Natural killer cell (primary cell): ENCODE measurements at regions not wholly inside any gene's neighbourhood (a gene's known extent, or its start where the extent isn't known, plus 50 kb on each side); places are given as distances from the start of the nearest gene placed in this dataset.

Experiments used
- ATAC-seq, 3 donors: fragments of 150-1000 bp in 2 of 3; fragments of 200-7000 bp in 1 of 3; cut with Tn5 transposase; 1 replicate in 1 of 3; 2 replicates in 2 of 3; pipeline ENCODE4 v1.10.0; 2021; ENCODE audit warnings: mild to moderate bottlenecking in 2 of 3, moderate library complexity in 2 of 3
- DNase-seq, 2 donors: peaks; one replicate each; pipeline versions ENCODE4 v3.0.0 to v3.0.0-alpha.2; 2013 to 2021; ENCODE audit warnings: mixed read lengths in 1 of 2
- H3K27ac ChIP-seq: one replicate; pipeline ENCODE4 v1.5.1; 2013; ENCODE audit warnings: mild to moderate bottlenecking, low read length
- H3K27me3 ChIP-seq: one replicate; pipeline ENCODE4 v1.6.1; 2013; ENCODE audit warnings: low read length; ENCODE audit not compliant: control insufficient read depth, insufficient read depth
- H3K36me3 ChIP-seq: one replicate; pipeline ENCODE4 v1.6.1; 2013; ENCODE audit warnings: low read length; ENCODE audit not compliant: control insufficient read depth, insufficient read depth
- H3K4me1 ChIP-seq: one replicate; pipeline ENCODE4 v1.6.1; 2013; ENCODE audit warnings: low read length; ENCODE audit not compliant: control insufficient read depth, insufficient read depth
- H3K4me3 ChIP-seq: one replicate; pipeline ENCODE4 v1.5.1; 2013; ENCODE audit warnings: low read length
- H3K9me3 ChIP-seq: one replicate; pipeline ENCODE4 v1.6.1; 2013; ENCODE audit warnings: low read length; ENCODE audit not compliant: control insufficient read depth, insufficient read depth
- H3K27ac Mint-ChIP-seq, 2 donors: one replicate each; pipeline ENCODE4 v1.8.0; 2022; ENCODE audit warnings: mild to moderate bottlenecking in 2 of 2, mixed read lengths in 2 of 2, moderate library complexity in 1 of 2
- H3K27me3 Mint-ChIP-seq, 2 donors: one replicate each; pipeline ENCODE4 v1.8.0; 2022; ENCODE audit warnings: low read depth in 2 of 2, mixed read lengths in 2 of 2
- H3K36me3 Mint-ChIP-seq: one replicate; pipeline ENCODE4 v1.8.0; 2022; ENCODE audit warnings: mixed read lengths
- H3K4me1 Mint-ChIP-seq, 2 donors: one replicate each; pipeline ENCODE4 v1.8.0; 2022; ENCODE audit warnings: mixed read lengths in 2 of 2
- H3K4me3 Mint-ChIP-seq: one replicate; pipeline ENCODE4 v1.8.0; 2022; ENCODE audit warnings: mild to moderate bottlenecking, moderate library complexity, mixed read lengths
- H3K9me3 Mint-ChIP-seq, 2 donors: one replicate each; pipeline ENCODE4 v1.8.0; 2022; ENCODE audit warnings: mixed read lengths in 2 of 2
- WGBS: methylation state at CpG from one replicate; pipeline ENCODE4 v1.1.7; 2013; ENCODE audit warnings: missing lambda C conversion rate; ENCODE audit not compliant: insufficient coverage; 5-methylcytosine and 5-hydroxymethylcytosine counted together
- intact Hi-C: fragments of 100-400 bp; cut with micrococcal nuclease; formaldehyde crosslinking; loops from one replicate; pipeline ENCODE4 v1.14.2; 2022
- TF ChIP-seq, protein P1 (sequence below): fragments of 200-600 bp; IDR thresholded peaks from one replicate; pipeline ENCODE4 v1.8.0; 2022; ENCODE audit warnings: antibody characterized with exemption

DNA sequence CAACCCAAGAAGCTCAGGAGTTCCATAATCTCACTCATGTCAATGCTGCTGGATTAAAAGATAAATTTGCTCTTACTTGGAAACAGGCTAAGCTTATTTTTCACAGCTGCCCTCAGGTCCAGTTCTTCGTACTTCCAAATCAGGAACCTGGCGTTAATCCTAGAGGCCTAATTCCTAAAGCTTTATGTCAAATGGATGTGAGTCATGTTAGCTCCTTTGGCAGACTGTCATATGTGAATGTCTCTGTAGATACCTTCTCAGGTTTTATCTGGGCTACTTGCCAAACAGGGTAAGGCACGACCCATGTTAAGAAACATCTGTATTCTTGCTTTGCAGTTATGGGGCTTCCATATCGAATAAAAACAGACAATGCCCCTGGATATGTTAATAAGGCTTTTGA, 504.6 kb downstream of the ALG10 start:
- Histone ChIP-seq H3K4me3 (no peak overlapping the region), H3K4me1 (no peaks in the 10 kb centered on the region), H3K27ac (no peak overlapping the region), H3K27me3 (no peaks in the 10 kb centered on the region), H3K9me3 (peaks cover 17% of the 10 kb centered on the region), H3K36me3 (no peaks in the 10 kb centered on the region)
- peaks cover 22 to 39% of the 10 kb centered on the region in 2 donors for H3K9me3 Mint-ChIP-seq
- DNase-seq (no peak), ATAC-seq (no peak)
- intact Hi-C loops: no loop called here
- TF ChIP-seq, protein P1, sequence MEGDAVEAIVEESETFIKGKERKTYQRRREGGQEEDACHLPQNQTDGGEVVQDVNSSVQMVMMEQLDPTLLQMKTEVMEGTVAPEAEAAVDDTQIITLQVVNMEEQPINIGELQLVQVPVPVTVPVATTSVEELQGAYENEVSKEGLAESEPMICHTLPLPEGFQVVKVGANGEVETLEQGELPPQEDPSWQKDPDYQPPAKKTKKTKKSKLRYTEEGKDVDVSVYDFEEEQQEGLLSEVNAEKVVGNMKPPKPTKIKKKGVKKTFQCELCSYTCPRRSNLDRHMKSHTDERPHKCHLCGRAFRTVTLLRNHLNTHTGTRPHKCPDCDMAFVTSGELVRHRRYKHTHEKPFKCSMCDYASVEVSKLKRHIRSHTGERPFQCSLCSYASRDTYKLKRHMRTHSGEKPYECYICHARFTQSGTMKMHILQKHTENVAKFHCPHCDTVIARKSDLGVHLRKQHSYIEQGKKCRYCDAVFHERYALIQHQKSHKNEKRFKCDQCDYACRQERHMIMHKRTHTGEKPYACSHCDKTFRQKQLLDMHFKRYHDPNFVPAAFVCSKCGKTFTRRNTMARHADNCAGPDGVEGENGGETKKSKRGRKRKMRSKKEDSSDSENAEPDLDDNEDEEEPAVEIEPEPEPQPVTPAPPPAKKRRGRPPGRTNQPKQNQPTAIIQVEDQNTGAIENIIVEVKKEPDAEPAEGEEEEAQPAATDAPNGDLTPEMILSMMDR: no peak
- H3K4me3 Mint-ChIP-seq: no peak overlapping the region
- WGBS: 68% methylated on average over 4 of the region's 4 CpGs
- H3K27ac Mint-ChIP-seq: no peak overlapping the region
- no peaks in the 10 kb centered on the region for H3K27me3 Mint-ChIP-seq
- H3K36me3 Mint-ChIP-seq: peaks cover 23% of the 10 kb centered on the region
- H3K4me1 Mint-ChIP-seq: no peaks in the 10 kb centered on the region

DNA sequence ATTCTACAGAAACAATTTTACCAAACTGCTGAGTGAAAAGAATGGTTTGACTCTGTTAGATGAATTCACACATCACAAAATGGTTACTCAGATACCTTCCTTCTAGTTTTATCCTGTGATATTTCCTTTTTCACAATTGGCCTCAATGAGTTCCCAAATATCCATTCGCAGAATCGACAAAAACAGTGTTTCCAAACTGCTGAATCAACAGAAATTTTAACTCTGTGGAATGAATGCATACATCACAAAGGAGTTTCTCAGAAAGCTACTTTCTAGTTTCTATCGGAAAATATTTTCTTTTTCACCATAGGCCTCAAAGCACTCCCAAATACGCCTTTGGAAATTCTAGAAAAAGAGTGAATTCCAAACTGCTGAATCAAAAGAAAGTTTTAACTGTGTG, 525.0 kb downstream of the ALG10 start:
- H3K27me3 Mint-ChIP-seq: no peaks in the 10 kb centered on the region
- no peaks in the 10 kb centered on the region for H3K36me3 ChIP-seq
- DNase-seq: no peak
- no peaks in the 10 kb centered on the region for H3K9me3 ChIP-seq
- TF ChIP-seq, protein P1: no peak
- no peak overlapping the region for H3K4me3 ChIP-seq
- WGBS: 86% methylated on average over 4 of the region's 4 CpGs
- H3K36me3 Mint-ChIP-seq: peaks cover 38% of the 10 kb centered on the region
- no peaks in the 10 kb centered on the region for H3K27me3 ChIP-seq
- no peak overlapping the region for H3K27ac ChIP-seq
- ATAC-seq: no peak
- intact Hi-C loops: no loop called here
- H3K9me3 Mint-ChIP-seq: peaks cover 11 to 16% of the 10 kb centered on the region in 2 donors
- H3K4me3 Mint-ChIP-seq: no peak overlapping the region
- H3K4me1 ChIP-seq: no peaks in the 10 kb centered on the region
- H3K4me1 Mint-ChIP-seq: no peaks in the 10 kb centered on the region
- H3K27ac Mint-ChIP-seq: no peak overlapping the region

DNA sequence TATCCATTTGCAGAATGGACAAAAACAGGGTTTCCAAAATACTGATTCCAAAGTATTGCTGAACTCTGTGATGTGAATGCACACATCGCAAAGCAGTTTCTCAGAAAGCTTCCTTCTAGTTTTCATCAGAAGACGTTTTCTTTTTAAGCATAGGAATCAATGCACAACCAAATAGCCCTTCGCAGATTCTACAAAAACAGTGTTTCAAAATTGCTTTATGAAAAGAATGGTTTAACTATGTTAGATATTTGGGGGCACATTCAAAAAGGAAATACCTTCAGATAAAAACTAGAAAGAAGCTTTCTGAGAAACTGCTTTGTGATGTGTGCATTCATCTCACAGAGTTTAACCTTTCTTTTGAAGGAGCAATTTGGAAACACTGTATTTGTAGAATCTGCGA, 569.7 kb downstream of the ALG10 start:
- Histone ChIP-seq H3K4me3 (no peak overlapping the region), H3K36me3 (no peaks in the 10 kb centered on the region), H3K27ac (no peak overlapping the region), H3K27me3 (no peaks in the 10 kb centered on the region), H3K4me1 (no peaks in the 10 kb centered on the region), H3K9me3 (peaks cover 16% of the 10 kb centered on the region)
- no peak overlapping the region for H3K4me3 Mint-ChIP-seq
- no peaks in the 10 kb centered on the region for H3K4me1 Mint-ChIP-seq
- H3K9me3 Mint-ChIP-seq: peaks cover 19 to 29% of the 10 kb centered on the region in 2 donors
- TF ChIP-seq, protein P1: no peak
- DNase-seq (no peak), ATAC-seq (no peak)
- peaks cover 60% of the 10 kb centered on the region for H3K36me3 Mint-ChIP-seq
- H3K27me3 Mint-ChIP-seq: no peaks in the 10 kb centered on the region
- intact Hi-C loops: no loop called here
- H3K27ac Mint-ChIP-seq: no peak overlapping the region
- WGBS: 68% methylated on average over 3 of the region's 4 CpGs
